Retina (tissue), 1 donor: ENCODE measurements at regions not wholly inside any gene's neighbourhood (a gene's known extent, or its start where the extent isn't known, plus 50 kb on each side); places are given as distances from the start of the nearest gene placed in this dataset.
"Not testable (repeated sequence)": the region's sequence is repeated elsewhere in the genome, so short reads cannot be mapped to it uniquely, and the experiment has no call there.

Source experiments
- DNase-seq: peaks from one replicate; pipeline ENCODE4 v3.0.0-alpha.2; 2016

DNA sequence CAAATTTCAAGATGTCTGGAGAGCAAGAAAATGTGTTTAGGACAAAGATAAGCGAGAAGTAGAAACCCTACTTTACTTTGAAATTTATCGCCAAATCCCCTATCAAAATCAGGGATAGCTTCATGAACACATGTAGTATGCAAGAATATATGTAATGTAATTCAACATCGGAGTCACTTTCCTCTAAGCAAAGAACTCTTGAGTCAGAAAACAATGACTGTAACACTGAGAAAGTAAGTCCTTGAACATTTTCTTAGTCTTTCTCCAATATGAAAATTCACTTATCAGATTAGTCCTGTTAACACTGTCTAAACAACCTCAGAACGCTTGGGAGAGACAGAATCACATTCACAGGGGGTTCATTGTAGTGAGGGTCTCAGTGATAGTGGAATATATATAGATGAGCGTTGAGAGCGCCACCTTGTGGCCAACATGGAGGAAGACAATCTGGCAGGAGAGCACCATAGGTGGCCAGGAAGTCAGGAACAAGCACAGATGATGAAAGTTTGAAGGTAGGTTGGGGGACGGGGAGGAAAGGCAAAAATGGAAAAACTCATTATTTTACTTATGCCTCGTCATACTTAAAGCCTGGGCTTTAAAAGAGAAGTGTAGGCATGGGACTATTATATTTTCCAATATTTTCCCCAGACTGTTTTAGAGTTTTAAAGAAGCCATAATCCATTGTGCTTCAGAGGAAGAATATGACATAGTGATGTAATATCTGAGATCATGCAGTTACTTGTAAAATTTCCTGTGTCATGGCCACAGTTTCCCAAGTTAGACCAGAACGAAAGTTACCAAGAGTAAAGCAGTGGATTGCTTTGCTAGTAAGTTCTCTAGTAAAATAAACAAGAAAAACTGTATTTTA, 115.5 kb upstream of the GNAI1 start:
- DNase-seq = peak; percentile 74

DNA sequence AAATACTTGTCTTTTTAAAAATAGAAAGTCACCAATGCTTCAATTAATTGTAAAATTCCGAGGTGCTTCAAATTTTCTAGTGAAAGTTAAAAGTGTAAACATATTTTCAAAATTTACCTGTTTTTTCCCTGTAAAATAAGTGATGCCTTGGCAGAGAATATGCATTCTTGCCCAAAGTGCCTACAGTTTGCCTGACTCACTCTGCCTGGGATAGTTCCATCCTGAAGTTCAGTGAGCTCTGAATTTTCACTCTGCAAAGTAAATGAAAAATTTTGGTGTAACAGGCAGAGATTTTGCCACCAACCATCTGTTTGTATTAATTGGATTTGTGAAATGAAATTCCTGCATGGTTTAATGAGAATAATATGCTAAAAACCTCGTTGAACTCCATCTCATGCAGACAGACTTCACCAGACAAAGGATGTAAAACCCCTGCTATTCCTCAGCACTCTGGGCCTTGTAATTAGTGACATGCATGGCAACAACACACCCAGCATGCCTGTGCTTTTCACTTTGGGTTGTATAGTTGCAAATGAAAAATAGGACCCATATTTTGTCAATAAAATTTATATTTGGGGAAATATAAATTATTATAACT, 117.4 kb upstream of the GNAI1 start:
- DNase-seq = peak; percentile 36

- no peak for DNase-seq
Measured at GRCh38 chr7:80014511-80014910, 120.1 kb upstream of the GNAI1 start.

DNA sequence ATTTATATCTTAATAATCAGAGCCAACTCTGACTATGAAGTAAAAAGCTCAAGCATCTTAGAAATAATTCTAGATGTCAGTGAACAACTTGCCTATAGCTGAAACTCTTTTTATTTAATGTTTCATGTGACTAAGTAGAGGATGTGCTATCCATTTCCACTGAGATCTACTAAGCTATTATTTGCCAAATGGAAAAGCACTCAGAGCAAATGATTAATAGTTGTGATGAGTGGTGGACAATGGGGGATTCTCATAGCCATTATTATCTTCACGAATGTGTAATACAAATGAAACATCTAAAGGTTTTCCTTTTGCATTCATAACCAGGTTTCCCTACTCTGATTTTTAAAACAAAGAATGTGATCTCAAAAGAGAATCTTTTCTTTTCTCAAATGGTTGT, 126.6 kb upstream of the GNAI1 start:
- no peak for DNase-seq

- no peak for DNase-seq
Measured at GRCh38 chr7:80002865-80003264, 131.8 kb upstream of the GNAI1 start.

DNA sequence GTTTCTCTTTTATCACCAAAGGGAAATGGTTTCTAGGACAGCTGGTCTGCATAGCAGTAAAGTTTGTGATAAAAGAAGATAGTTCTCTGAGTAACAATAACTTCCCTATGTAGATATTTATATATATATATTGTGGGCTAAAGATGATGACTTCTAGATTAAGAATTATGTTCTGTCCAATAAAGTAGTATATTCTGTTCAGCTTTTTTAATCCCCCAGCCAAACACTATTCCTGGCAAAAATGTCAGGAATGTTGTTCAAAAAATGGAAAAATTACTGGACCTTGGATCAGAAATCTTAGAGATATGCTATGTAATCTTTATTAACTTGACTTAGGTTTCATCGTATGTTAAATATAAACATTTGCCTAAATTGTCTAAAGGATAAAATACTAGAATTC, 136.3 kb upstream of the GNAI1 start:
- no peak for DNase-seq

DNA sequence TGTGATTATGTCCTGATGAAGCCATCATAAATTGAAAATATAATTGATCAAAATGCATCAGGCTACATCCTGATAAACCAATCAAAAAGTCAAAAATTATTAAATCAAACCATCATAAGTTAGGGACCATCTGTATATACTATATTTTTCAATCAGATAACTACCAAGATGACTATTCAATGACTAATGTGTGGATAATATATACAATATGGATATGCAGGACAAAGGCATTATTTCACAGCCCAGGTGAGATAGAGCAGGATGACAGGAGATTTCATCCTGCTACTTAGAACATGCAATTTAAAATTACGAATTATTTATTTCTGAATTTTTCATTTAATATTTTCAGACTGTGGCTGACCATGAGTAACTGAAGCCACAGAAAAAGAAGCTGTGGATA, 137.3 kb upstream of the GNAI1 start:
- no peak for DNase-seq

- DNase-seq = not testable (repeated sequence)
Measured at GRCh38 chr7:79995741-79996140, 138.9 kb upstream of the GNAI1 start.

DNA sequence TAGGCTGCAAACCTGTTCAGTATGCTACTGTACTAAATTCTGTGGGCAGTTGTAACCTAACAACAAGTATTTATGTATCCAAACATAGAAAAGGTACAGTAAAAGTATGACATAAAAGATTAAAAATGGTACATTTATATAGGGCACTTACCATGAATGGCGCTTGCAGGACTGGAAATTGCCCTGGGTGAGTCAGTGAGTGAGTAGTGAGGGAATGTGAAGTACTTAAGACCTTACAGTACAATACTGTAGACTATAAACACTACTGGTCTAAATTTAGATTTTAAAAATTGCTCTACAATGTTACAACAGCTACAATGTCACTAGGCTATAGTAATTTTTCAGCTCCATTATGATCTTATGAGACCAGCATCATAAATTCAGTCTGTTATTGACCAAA, 146.0 kb upstream of the GNAI1 start:
- no peak for DNase-seq

DNA sequence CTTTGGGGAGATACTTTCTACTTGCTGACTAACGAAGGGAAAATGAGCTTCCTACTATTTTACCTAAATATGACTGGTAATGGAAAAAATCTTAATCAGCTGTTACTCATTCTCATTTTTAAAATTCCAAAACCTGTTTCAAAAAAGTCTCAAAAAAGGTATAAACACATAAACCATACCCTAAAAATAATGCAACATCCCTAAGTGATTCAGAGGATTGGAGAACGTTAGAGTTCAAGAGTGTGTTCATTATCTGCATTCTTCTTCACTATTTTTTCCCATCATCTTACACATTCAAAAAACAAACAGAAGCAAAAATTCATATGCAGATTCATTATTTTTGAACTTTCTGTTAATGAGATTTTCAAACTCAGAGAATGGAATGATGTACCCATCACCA, 150.4 kb upstream of the GNAI1 start:
- DNase-seq = no peak

- DNase-seq = peak; percentile 18
Measured at GRCh38 chr7:79982141-79982770, 152.4 kb upstream of the GNAI1 start.

DNA sequence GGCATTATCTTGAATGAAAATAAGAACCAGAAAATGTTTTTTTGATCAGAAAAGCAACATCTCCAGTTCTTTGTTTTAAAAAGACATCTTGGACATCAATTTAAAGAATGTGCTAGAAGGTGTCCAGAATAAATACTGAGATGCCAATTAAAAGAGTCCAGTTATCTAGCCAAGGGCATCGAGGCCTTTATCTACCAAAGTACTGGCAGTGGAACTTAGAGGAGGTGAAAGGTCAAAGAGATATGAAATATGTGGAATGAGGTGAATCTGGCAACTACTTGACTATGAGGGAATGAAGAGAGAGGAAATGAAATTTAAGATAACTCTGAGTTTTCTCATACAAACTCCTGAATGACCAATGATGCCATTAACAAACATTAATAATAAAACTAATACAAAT, 154.3 kb upstream of the GNAI1 start:
- no peak for DNase-seq

- no peak for DNase-seq
Measured at GRCh38 chr7:79979437-79979836, 155.2 kb upstream of the GNAI1 start.

DNA sequence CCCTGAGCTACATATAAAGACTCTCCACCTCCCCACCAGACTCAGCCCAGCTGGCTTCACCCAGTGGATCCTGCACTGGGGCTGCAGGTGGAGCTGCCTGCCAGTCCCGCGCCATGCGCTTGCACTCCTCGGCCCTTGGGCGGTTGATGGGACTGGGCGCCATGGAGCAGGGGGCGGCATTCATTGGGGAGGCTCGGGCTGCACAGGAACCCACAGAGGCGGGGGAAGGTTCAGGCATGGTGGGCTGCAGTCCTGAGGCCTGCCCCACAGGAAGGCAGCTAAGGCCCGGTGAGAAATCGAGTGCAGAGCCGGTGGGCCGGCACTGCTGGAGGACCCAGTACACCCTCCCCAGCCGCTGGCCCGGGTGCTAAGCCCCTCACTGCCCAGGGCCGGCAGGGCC, 157.2 kb upstream of the GNAI1 start:
- no peak for DNase-seq

DNA sequence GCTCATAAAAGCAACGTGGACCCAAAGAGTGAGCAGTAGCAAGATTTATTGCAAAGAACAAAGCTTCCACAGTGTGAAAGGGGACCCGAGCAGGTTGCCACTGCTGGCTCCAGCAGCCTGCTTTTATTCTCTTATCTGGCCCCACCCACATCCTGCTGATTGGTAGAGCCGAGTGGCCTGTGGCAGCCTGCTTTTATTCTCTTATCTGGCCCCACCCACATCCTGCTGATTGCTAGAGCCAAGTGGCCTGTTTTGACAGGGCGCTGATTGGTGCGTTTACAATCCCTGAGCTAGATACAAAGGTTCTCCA, 158.0 kb upstream of the GNAI1 start:
- DNase-seq = not testable (repeated sequence)

- not testable (repeated sequence) for DNase-seq
Measured at GRCh38 chr7:79975986-79976710, 158.5 kb upstream of the GNAI1 start.

DNA sequence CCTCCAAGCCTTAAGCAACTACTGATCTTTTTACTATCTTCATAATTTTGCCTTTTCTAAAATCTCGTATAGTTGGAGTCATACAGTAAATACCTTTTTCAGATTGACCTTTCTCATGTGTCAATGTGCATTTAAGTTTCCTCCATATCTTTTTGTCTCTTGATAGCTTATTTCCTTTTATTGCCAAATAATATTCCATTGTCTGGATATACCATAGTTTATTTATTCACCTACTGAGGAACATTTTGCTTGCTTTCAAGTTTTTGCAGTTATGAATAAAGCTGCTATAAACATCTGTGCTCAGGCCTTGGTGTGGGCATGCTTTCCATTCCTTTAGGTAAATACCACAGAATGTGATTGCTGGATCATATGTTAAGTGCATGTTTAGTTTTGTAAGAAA, 161.2 kb upstream of the GNAI1 start:
- DNase-seq = no peak

- no peak for DNase-seq
Measured at GRCh38 chr7:79971058-79971457, 163.6 kb upstream of the GNAI1 start.

- DNase-seq = no peak
Measured at GRCh38 chr7:79968894-79969293, 165.7 kb upstream of the GNAI1 start.

GRCh38 chr7:79968077-79968648, 166.5 kb upstream of the GNAI1 start:
- no peak for DNase-seq

DNA sequence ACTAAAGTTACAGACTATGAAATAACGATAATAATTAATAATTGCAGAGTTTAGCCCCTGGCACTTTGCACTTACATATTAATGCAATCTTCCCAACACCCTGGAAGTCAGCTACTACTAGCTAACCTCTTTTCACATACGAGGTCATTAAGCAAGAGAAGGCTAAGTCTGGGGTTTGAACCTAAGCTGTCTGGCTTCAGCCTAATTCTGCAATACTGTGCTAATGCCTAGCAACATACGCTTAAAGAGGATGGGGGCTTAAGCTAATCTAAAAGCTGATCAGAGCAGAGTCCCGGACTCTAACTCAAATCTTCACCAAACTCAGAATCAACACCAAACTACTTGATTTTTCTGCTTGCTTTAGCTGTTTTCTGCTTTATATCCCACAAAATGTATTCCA, 168.7 kb upstream of the GNAI1 start:
- DNase-seq = no peak

GRCh38 chr7:79964463-79964862, 170.2 kb upstream of the GNAI1 start:
- DNase-seq = no peak

- DNase-seq = no peak
Measured at GRCh38 chr7:79953130-79953529, 181.5 kb upstream of the GNAI1 start.
